Stimulated activated naive CD8-positive, alpha-beta T cell treated with anti-CD3 and anti-CD28 coated beads, Interleukin-15, amount 100 ng/mL, for 72 hours (primary cell): ENCODE measurements at regions not wholly inside any gene's neighbourhood (a gene's known extent, or its start where the extent isn't known, plus 50 kb on each side); places are given as distances from the start of the nearest gene placed in this dataset.
"Not testable (repeated sequence)": the region's sequence is repeated elsewhere in the genome, so short reads cannot be mapped to it uniquely, and the experiment has no call there.

ENCODE experiments used
- ATAC-seq: fragments of 150-1000 bp; cut with Tn5 transposase; 2 replicates; pipeline ENCODE4 v1.10.0; 2021; ENCODE audit warnings: mild to moderate bottlenecking, moderate library complexity
- DNase-seq, 2 donors: peaks; one replicate each; pipeline ENCODE4 v3.0.0; 2021 to 2022
- H3K27ac Mint-ChIP-seq, 2 donors: one replicate each; pipeline ENCODE4 v1.8.0; 2022; ENCODE audit warnings: mild to moderate bottlenecking in 2 of 2, mixed read lengths in 2 of 2, moderate library complexity in 2 of 2
- H3K27me3 Mint-ChIP-seq: one replicate; pipeline ENCODE4 v1.8.0; 2022; ENCODE audit warnings: mixed read lengths
- H3K4me1 Mint-ChIP-seq: one replicate; pipeline ENCODE4 v1.8.0; 2022; ENCODE audit warnings: mild to moderate bottlenecking, mixed read lengths
- H3K4me3 Mint-ChIP-seq, 2 donors: one replicate each; pipeline ENCODE4 v1.8.0; 2022; ENCODE audit warnings: mild to moderate bottlenecking in 2 of 2, mixed read lengths in 2 of 2, moderate library complexity in 1 of 2
- H3K9me3 Mint-ChIP-seq, 2 donors: one replicate each; pipeline ENCODE4 v1.8.0; 2022; ENCODE audit warnings: mixed read lengths in 2 of 2

DNA sequence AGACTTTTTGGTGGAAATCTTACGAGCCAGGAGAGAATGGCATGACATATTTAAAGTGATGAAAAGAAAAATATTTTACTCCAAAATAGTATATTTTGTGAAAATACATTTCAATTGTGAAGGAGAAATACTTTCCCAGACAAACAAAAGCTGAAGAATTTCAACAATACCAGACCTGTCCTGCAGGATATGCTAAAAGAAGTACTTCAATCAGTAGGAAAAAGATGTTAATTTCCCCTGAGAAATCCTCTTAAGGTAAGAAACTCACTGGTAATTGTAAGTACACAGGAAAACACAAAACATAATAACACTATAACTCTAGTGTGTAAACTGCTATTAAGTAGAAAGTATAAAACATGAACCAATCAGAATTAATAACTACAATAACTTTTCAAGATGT lies 341.8 kb upstream of the GJE1 start:
- DNase-seq (no peak), ATAC-seq (no peak)
- no peaks in the 10 kb centered on the region for H3K27me3 Mint-ChIP-seq
- H3K4me1 Mint-ChIP-seq, result no peaks in the 10 kb centered on the region
- peaks cover 6 to 13% of the 10 kb centered on the region in 2 donors for H3K9me3 Mint-ChIP-seq
- H3K4me3 Mint-ChIP-seq, result no peak overlapping the region
- H3K27ac Mint-ChIP-seq, result no peak overlapping the region

DNA sequence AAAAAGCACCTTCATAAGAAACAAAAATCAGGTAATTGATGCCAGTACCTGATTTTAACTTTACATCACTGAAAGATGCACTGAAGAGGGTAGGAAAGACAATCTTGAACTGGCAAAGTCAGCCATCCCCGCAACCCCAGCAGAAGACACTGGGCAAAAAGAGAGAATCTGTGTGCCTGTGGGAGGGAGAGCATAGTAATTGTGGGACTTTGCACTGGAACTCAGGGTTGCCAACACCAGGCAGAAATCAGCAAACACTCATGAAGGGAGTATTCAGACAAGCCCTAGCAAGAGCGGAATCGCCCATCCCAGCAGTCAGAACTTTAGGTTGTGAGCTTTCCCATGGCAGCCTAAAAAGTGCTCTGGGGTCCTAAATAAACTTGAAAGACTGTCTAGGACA lies 344.6 kb upstream of the GJE1 start:
- ATAC-seq (no peak), DNase-seq (no peak)
- no peak overlapping the region for H3K4me3 Mint-ChIP-seq
- H3K4me1 Mint-ChIP-seq, result no peaks in the 10 kb centered on the region
- H3K9me3 Mint-ChIP-seq, result peaks cover 0 to 4% of the 10 kb centered on the region in 2 donors
- H3K27me3 Mint-ChIP-seq, result no peaks in the 10 kb centered on the region
- no peak overlapping the region for H3K27ac Mint-ChIP-seq

- DNase-seq, result no peak
- no peaks in the 10 kb centered on the region for H3K27me3 Mint-ChIP-seq
- H3K4me1 Mint-ChIP-seq, result no peaks in the 10 kb centered on the region
- ATAC-seq, result no peak
- H3K9me3 Mint-ChIP-seq, result no peaks in the 10 kb centered on the region
- no peak overlapping the region for H3K27ac Mint-ChIP-seq
- H3K4me3 Mint-ChIP-seq, result no peak overlapping the region
These were observed 349.1 kb upstream of the GJE1 start for GRCh38 chr6:141783585-141783984.

DNA sequence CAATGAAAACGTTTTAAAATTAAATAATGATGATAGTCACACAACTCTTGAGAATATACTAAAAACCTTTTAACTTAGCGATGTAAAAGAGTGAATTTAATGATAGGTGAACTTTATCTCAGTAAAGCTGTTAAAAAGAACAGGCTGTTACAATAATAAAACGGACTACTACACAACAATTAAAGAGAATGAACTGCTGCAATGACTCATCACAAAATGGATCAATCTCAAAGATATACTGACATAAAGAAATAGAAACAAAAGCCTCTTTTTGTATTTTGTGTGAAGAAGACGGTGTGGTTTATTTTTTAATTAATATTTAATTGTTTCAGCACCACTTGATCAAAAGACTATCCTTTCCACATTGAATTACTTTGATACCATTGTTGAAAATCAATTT lies 352.4 kb upstream of the GJE1 start:
- no peak overlapping the region for H3K27ac Mint-ChIP-seq
- H3K27me3 Mint-ChIP-seq, result no peaks in the 10 kb centered on the region
- H3K4me3 Mint-ChIP-seq, result no peak overlapping the region
- H3K4me1 Mint-ChIP-seq, result no peaks in the 10 kb centered on the region
- no peak for ATAC-seq
- H3K9me3 Mint-ChIP-seq, result no peaks in the 10 kb centered on the region
- no peak for DNase-seq

GRCh38 chr6:141764388-141764787 lies 368.3 kb upstream of the GJE1 start:
- Mint-ChIP-seq H3K27ac (no peak overlapping the region), H3K4me3 (no peak overlapping the region), H3K4me1 (no peaks in the 10 kb centered on the region), H3K27me3 (no peaks in the 10 kb centered on the region), H3K9me3 (no peaks in the 10 kb centered on the region)
- ATAC-seq, result no peak
- no peak for DNase-seq

GRCh38 chr6:141758430-141758829 lies 374.3 kb upstream of the GJE1 start:
- Mint-ChIP-seq H3K4me3 (no peak overlapping the region), H3K27ac (no peak overlapping the region), H3K4me1 (peaks cover 3% of the 10 kb centered on the region), H3K27me3 (no peaks in the 10 kb centered on the region), H3K9me3 (peaks cover 0 to 4% of the 10 kb centered on the region in 2 donors)
- ATAC-seq, result no peak
- no peak for DNase-seq

GRCh38 chr6:141753180-141753579 lies 379.5 kb upstream of the GJE1 start:
- Mint-ChIP-seq H3K4me1 (peaks cover 16% of the 10 kb centered on the region), H3K9me3 (peaks cover 0 to 8% of the 10 kb centered on the region in 2 donors), H3K27me3 (no peaks in the 10 kb centered on the region), H3K4me3 (no peak overlapping the region), H3K27ac (peak overlapping the region; percentile 55 to 79)
- ATAC-seq (no peak), DNase-seq (no peak)

DNA sequence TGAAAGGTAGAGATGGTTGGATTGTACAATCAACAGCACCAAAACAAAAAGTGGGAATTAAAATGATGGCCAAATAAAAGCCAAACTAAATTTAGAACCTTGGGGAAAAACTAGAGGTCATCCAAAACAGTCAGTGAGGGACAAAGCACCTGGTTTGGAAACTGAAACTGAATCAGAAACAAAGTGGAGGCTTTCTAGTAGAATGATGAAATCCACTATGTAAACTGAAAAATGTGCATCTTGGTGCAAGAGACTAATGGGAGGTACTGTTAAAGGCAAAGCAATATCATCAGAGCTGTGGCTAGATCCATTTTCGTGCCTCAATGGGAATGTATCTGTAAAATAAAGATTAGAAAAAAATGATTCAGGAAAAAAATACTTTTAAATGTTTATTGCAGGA lies 380.0 kb upstream of the GJE1 start:
- no peak for DNase-seq
- no peaks in the 10 kb centered on the region for H3K27me3 Mint-ChIP-seq
- peak overlapping the region; percentile 55 to 79 for H3K27ac Mint-ChIP-seq
- H3K4me1 Mint-ChIP-seq, result peaks cover 16% of the 10 kb centered on the region
- H3K9me3 Mint-ChIP-seq, result peaks cover 0 to 8% of the 10 kb centered on the region in 2 donors
- no peak overlapping the region for H3K4me3 Mint-ChIP-seq
- peak; percentile 74 for ATAC-seq

DNA sequence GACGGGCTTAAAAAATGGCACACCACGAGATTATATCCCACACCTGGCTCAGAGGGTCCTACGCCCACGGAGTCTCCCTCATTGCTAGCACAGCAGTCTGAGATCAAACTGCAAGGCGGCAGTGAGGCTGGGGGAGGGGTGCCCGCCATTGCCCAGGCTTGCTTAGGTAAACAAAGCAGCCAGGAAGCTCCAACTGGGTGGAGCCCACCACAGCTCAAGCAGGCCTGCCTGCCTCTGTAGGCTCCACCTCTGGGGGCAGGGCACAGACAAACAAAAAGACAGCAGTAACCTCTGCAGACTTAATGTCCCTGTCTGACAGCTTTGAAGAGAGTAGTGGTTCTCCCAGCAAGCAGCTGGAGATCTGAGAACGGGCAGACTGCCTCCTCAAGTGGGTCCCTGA lies 386.4 kb upstream of the GJE1 start:
- H3K27me3 Mint-ChIP-seq, H3K27ac Mint-ChIP-seq, H3K4me3 Mint-ChIP-seq, ATAC-seq, H3K4me1 Mint-ChIP-seq, DNase-seq, H3K9me3 Mint-ChIP-seq: not testable (repeated sequence)

- peaks cover 4 to 6% of the 10 kb centered on the region in 2 donors for H3K9me3 Mint-ChIP-seq
- H3K4me3 Mint-ChIP-seq, result no peak overlapping the region
- ATAC-seq, result no peak
- no peaks in the 10 kb centered on the region for H3K27me3 Mint-ChIP-seq
- no peak overlapping the region for H3K27ac Mint-ChIP-seq
- DNase-seq, result no peak
- H3K4me1 Mint-ChIP-seq, result no peaks in the 10 kb centered on the region
These were observed 387.8 kb upstream of the GJE1 start for GRCh38 chr6:141744971-141745370.

GRCh38 chr6:141744194-141744925 lies 388.4 kb upstream of the GJE1 start:
- Mint-ChIP-seq H3K9me3 (peaks cover 4 to 6% of the 10 kb centered on the region in 2 donors), H3K4me3 (no peak overlapping the region), H3K27me3 (no peaks in the 10 kb centered on the region), H3K4me1 (no peaks in the 10 kb centered on the region), H3K27ac (no peak overlapping the region)
- DNase-seq (no peak), ATAC-seq (no peak)

- ATAC-seq, result no peak
- DNase-seq, result no peak
- no peak overlapping the region for H3K4me3 Mint-ChIP-seq
- no peaks in the 10 kb centered on the region for H3K4me1 Mint-ChIP-seq
- no peak overlapping the region for H3K27ac Mint-ChIP-seq
- no peaks in the 10 kb centered on the region for H3K27me3 Mint-ChIP-seq
- no peaks in the 10 kb centered on the region for H3K9me3 Mint-ChIP-seq
These were observed 396.6 kb upstream of the GJE1 start for GRCh38 chr6:141736104-141736503.

- DNase-seq (no peak), ATAC-seq (no peak)
- H3K27me3 Mint-ChIP-seq, result no peaks in the 10 kb centered on the region
- no peaks in the 10 kb centered on the region for H3K4me1 Mint-ChIP-seq
- H3K9me3 Mint-ChIP-seq, result no peaks in the 10 kb centered on the region
- H3K27ac Mint-ChIP-seq, result no peak overlapping the region
- H3K4me3 Mint-ChIP-seq, result no peak overlapping the region
These were observed 397.6 kb upstream of the GJE1 start for GRCh38 chr6:141735126-141735525.

DNA sequence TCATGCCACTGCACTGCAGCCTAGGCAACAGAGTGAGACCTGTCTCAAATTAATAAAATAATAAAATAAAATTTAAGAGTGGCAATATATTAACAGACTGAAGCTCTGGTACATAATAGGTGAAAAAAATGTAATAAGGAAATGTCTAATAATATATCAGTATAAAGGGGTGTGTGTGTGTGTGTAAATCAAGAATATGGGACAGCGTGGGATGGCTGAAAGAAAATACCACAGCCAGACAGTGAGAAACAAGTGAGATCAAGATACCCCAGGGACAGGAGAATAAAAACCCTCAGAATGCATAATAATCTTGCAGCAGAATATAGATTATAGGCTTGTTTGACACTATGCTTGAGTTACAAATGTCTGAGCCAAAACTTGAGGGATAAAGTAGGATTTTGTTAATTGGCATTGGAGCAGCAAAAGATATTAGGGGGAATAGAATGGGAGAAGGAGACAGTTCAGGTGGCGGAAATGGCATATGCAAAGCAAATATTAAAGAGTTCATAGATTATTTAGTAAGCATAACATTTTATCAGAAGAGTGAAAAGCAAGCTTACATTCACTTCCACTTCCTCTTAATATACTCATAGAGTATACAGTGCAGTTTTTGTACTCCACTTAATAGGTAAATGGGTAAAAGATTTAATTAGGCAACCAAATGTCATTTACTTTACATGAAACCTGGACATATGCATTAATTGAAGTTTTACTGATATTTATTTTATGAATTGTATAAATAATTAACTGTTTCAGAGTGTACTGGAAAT lies 398.5 kb upstream of the GJE1 start:
- H3K4me1 Mint-ChIP-seq, result no peaks in the 10 kb centered on the region
- no peaks in the 10 kb centered on the region for H3K9me3 Mint-ChIP-seq
- no peaks in the 10 kb centered on the region for H3K27me3 Mint-ChIP-seq
- DNase-seq (no peak), ATAC-seq (no peak)
- no peak overlapping the region for H3K27ac Mint-ChIP-seq
- no peak overlapping the region for H3K4me3 Mint-ChIP-seq

- Mint-ChIP-seq H3K27ac (no peak overlapping the region), H3K4me3 (no peak overlapping the region), H3K4me1 (no peaks in the 10 kb centered on the region), H3K9me3 (no peaks in the 10 kb centered on the region), H3K27me3 (no peaks in the 10 kb centered on the region)
- ATAC-seq, result no peak
- no peak for DNase-seq
These were observed 403.6 kb upstream of the GJE1 start for GRCh38 chr6:141729146-141729545.

DNA sequence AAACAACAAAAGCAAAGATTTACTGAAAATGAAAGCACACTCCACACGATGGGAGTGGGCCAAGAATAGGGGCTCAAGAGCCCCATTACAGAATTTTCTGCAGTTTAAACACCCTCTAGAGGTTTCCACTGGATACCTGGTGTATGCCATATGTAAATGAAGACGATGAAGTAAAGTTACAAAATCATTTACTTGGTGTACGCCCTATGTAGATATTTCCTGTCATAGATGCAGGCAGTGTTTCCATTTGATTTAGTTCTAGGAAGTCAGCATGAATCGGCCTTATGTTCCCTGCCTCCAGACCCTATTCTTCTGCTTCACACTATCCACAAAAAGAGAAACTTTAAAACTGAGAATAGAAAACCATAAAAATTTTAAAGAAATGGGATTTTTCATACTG lies 404.4 kb upstream of the GJE1 start:
- no peaks in the 10 kb centered on the region for H3K9me3 Mint-ChIP-seq
- ATAC-seq (no peak), DNase-seq (no peak)
- H3K27ac Mint-ChIP-seq, result no peak overlapping the region
- no peak overlapping the region for H3K4me3 Mint-ChIP-seq
- H3K27me3 Mint-ChIP-seq, result no peaks in the 10 kb centered on the region
- no peaks in the 10 kb centered on the region for H3K4me1 Mint-ChIP-seq
